ENCODE measurements at regions not wholly inside any gene's neighbourhood (a gene's known extent, or its start where the extent isn't known, plus 50 kb on each side); places are given as distances from the start of the nearest gene placed in this dataset.

- no peak overlapping the region for H3K4me3 ChIP-seq (ENCODE audit: low read depth, low read length)
- no peaks in the 10 kb centered on the region for H3K36me3 ChIP-seq (ENCODE audit: control insufficient read depth in 2 of 2, insufficient read depth in 1 of 2, low read length in 2 of 2)
- no peak overlapping the region for H3K27ac ChIP-seq (ENCODE audit: extremely low read depth, low read depth, low read length)
- CTCF ChIA-PET, result interaction anchor here (0.5 kb wide), 1 partner anchor 475 kb away, joined by 3 read pairs; no protein-coding TSS in a partner anchor
- H3K9me3 ChIP-seq (ENCODE audit: control insufficient read depth, insufficient read depth, low read depth, low read length), result no peaks in the 10 kb centered on the region
- TF ChIP-seq HOXC10 (CRISPR knock-in tag; IDR thresholded peaks at IDR 0.05) (no peak), ZFP3 (tag by site-specific recombination; IDR thresholded peaks at IDR 0.05; ENCODE audit: low read depth) (no peak), ZNF140 (tag by site-specific recombination; IDR thresholded peaks at IDR 0.05) (no peak), ZNF561 (tag by site-specific recombination; IDR thresholded peaks at IDR 0.05; ENCODE audit: borderline replicate concordance) (no peak), ZNF280D (tag by site-specific recombination; IDR thresholded peaks at IDR 0.05) (no peak), ZNF274 (IDR thresholded peaks at IDR 0.05; ENCODE audit: low read length) (no peak), ZNF274 (tag by site-specific recombination; IDR thresholded peaks at IDR 0.05; ENCODE audit: borderline replicate concordance) (no peak), ZNF596 (tag by site-specific recombination; IDR thresholded peaks at IDR 0.05) (no peak)
- peaks cover 8% of the 10 kb centered on the region for H3K4me1 ChIP-seq (ENCODE audit: control insufficient read depth, insufficient read depth, low read length)
- POLR2A ChIA-PET, result no interaction called here
These were observed 140.5 kb upstream of the COBL start for GRCh38 chr7:51457079-51457478.

- Histone ChIP-seq H3K9me3 (ENCODE audit: control insufficient read depth, insufficient read depth, low read depth, low read length) (no peaks in the 10 kb centered on the region), H3K4me1 (ENCODE audit: control insufficient read depth, insufficient read depth, low read length) (peaks cover 8% of the 10 kb centered on the region), H3K36me3 (ENCODE audit: control insufficient read depth in 2 of 2, insufficient read depth in 1 of 2, low read length in 2 of 2) (no peaks in the 10 kb centered on the region), H3K4me3 (ENCODE audit: low read depth, low read length) (no peak overlapping the region), H3K27ac (ENCODE audit: extremely low read depth, low read depth, low read length) (no peak overlapping the region)
- TF ChIP-seq ZNF274 (IDR thresholded peaks at IDR 0.05; ENCODE audit: low read length), result no peak
- no peak for TF ChIP-seq ZNF274 (tag by site-specific recombination; IDR thresholded peaks at IDR 0.05; ENCODE audit: borderline replicate concordance)
- TF ChIP-seq ZNF433 (tag by site-specific recombination; IDR thresholded peaks at IDR 0.05; ENCODE audit: low read depth), result no peak
- no peak for TF ChIP-seq ZNF692 (tag by site-specific recombination; IDR thresholded peaks at IDR 0.05)
- no peak for TF ChIP-seq ZNF426 (tag by site-specific recombination; IDR thresholded peaks at IDR 0.05)
- TF ChIP-seq ZNF211 (tag by site-specific recombination; IDR thresholded peaks at IDR 0.05; ENCODE audit: low read depth), result no peak
- no peak for TF ChIP-seq ZNF266 (tag by site-specific recombination; IDR thresholded peaks at IDR 0.05; ENCODE audit: low read depth)
- POLR2A ChIA-PET, result no interaction called here
- CTCF ChIA-PET, result interaction anchor here (0.5 kb wide), 1 partner anchor 475 kb away, joined by 3 read pairs; no protein-coding TSS in a partner anchor
These were observed 139.9 kb upstream of the COBL start for GRCh38 chr7:51456431-51457060.

- Histone ChIP-seq H3K27ac (ENCODE audit: extremely low read depth, low read depth, low read length) (no peak overlapping the region), H3K9me3 (ENCODE audit: control insufficient read depth, insufficient read depth, low read depth, low read length) (no peaks in the 10 kb centered on the region), H3K4me3 (ENCODE audit: low read depth, low read length) (no peak overlapping the region), H3K4me1 (ENCODE audit: control insufficient read depth, insufficient read depth, low read length) (peaks cover 8% of the 10 kb centered on the region), H3K36me3 (ENCODE audit: control insufficient read depth in 2 of 2, insufficient read depth in 1 of 2, low read length in 2 of 2) (no peaks in the 10 kb centered on the region)
- POLR2A ChIA-PET, result no interaction called here
- CTCF ChIA-PET, result interaction anchor here (0.5 kb wide), 1 partner anchor 709 kb away, joined by 3 read pairs; no protein-coding TSS in a partner anchor
- no peak for TF ChIP-seq ZNF37A (tag by site-specific recombination; IDR thresholded peaks at IDR 0.05)
- no peak for TF ChIP-seq ZNF221 (tag by site-specific recombination; IDR thresholded peaks at IDR 0.05; ENCODE audit: borderline replicate concordance)
- no peak for TF ChIP-seq ZSCAN5A (tag by site-specific recombination; IDR thresholded peaks at IDR 0.05)
- no peak for TF ChIP-seq WT1 (tag by site-specific recombination; IDR thresholded peaks at IDR 0.05)
- no peak for TF ChIP-seq SETDB1 (IDR thresholded peaks at IDR 0.05; ENCODE audit: insufficient read length, low read length)
- TF ChIP-seq ZNF664 (tag by site-specific recombination; IDR thresholded peaks at IDR 0.05), result no peak
- TF ChIP-seq PATZ1 (tag by site-specific recombination; IDR thresholded peaks at IDR 0.05), result no peak
- no peak for TF ChIP-seq ZNF398 (tag by site-specific recombination; IDR thresholded peaks at IDR 0.05)
These were observed 139.3 kb upstream of the COBL start for GRCh38 chr7:51455948-51456347.

Data from HEK293 (cell line).